ENCODE measurements at regions not wholly inside any gene's neighbourhood (a gene's known extent, or its start where the extent isn't known, plus 50 kb on each side); places are given as distances from the start of the nearest gene placed in this dataset.

GRCh38 chr3:124631727-124632126 lies 98.5 kb upstream of the UMPS start:
- no peak for DNase-seq (ENCODE audit: low read depth, low spot score)

GRCh38 chr3:124632566-124633140 lies 97.6 kb upstream of the UMPS start:
- Histone ChIP-seq H3K36me3 (ENCODE audit: insufficient read depth, insufficient read length, low read length) (peaks cover 3% of the 10 kb centered on the region), H3K9ac (ENCODE audit: insufficient read length, low read depth) (no peak overlapping the region), H3K4me3 (ENCODE audit: insufficient read length, low read depth) (no peak overlapping the region), H3K9me3 (ENCODE audit: insufficient read depth, low read length) (no peaks in the 10 kb centered on the region), H3K27me3 (ENCODE audit: insufficient read depth, insufficient read length) (no peaks in the 10 kb centered on the region), H3K4me1 (ENCODE audit: insufficient read depth, insufficient read length) (peaks cover 3% of the 10 kb centered on the region)
- DNase-seq (ENCODE audit: low read depth, low spot score): no peak
- TF ChIP-seq SUZ12 (IDR thresholded peaks at IDR 0.05; ENCODE audit: extremely low read depth, insufficient read depth, insufficient read length) (no peak), YY1 (IDR thresholded peaks at IDR 0.05; ENCODE audit: insufficient read depth, insufficient read length) (no peak), ZNF274 (IDR thresholded peaks at IDR 0.05; ENCODE audit: low read depth, low read length) (no peak)

More at GRCh38 chr3:124631727-124632126, 98.5 kb upstream of the UMPS start:
- TF ChIP-seq YY1 (IDR thresholded peaks at IDR 0.05; ENCODE audit: insufficient read depth, insufficient read length) (no peak), SUZ12 (IDR thresholded peaks at IDR 0.05; ENCODE audit: extremely low read depth, insufficient read depth, insufficient read length) (no peak), ZNF274 (IDR thresholded peaks at IDR 0.05; ENCODE audit: low read depth, low read length) (no peak)
- no peaks in the 10 kb centered on the region for H3K9me3 ChIP-seq (ENCODE audit: insufficient read depth, low read length)
- no peak overlapping the region for H3K4me3 ChIP-seq (ENCODE audit: insufficient read length, low read depth)
- no peaks in the 10 kb centered on the region for H3K27me3 ChIP-seq (ENCODE audit: insufficient read depth, insufficient read length)
- peaks cover 3% of the 10 kb centered on the region for H3K36me3 ChIP-seq (ENCODE audit: insufficient read depth, insufficient read length, low read length)
- H3K9ac ChIP-seq (ENCODE audit: insufficient read length, low read depth): no peak overlapping the region
- peaks cover 3% of the 10 kb centered on the region for H3K4me1 ChIP-seq (ENCODE audit: insufficient read depth, insufficient read length)

- H3K27me3 ChIP-seq (ENCODE audit: insufficient read depth, insufficient read length): no peaks in the 10 kb centered on the region
- H3K9ac ChIP-seq (ENCODE audit: insufficient read length, low read depth): no peak overlapping the region
- no peaks in the 10 kb centered on the region for H3K9me3 ChIP-seq (ENCODE audit: insufficient read depth, low read length)
- H3K4me1 ChIP-seq (ENCODE audit: insufficient read depth, insufficient read length): peaks cover 3% of the 10 kb centered on the region
- peaks cover 3% of the 10 kb centered on the region for H3K36me3 ChIP-seq (ENCODE audit: insufficient read depth, insufficient read length, low read length)
- TF ChIP-seq SUZ12 (IDR thresholded peaks at IDR 0.05; ENCODE audit: extremely low read depth, insufficient read depth, insufficient read length) (no peak), ZNF274 (IDR thresholded peaks at IDR 0.05; ENCODE audit: low read depth, low read length) (no peak), YY1 (IDR thresholded peaks at IDR 0.05; ENCODE audit: insufficient read depth, insufficient read length) (no peak)
- H3K4me3 ChIP-seq (ENCODE audit: insufficient read length, low read depth): no peak overlapping the region
- DNase-seq (ENCODE audit: low read depth, low spot score): no peak
Measured at GRCh38 chr3:124633524-124633923, 96.7 kb upstream of the UMPS start.

DNA sequence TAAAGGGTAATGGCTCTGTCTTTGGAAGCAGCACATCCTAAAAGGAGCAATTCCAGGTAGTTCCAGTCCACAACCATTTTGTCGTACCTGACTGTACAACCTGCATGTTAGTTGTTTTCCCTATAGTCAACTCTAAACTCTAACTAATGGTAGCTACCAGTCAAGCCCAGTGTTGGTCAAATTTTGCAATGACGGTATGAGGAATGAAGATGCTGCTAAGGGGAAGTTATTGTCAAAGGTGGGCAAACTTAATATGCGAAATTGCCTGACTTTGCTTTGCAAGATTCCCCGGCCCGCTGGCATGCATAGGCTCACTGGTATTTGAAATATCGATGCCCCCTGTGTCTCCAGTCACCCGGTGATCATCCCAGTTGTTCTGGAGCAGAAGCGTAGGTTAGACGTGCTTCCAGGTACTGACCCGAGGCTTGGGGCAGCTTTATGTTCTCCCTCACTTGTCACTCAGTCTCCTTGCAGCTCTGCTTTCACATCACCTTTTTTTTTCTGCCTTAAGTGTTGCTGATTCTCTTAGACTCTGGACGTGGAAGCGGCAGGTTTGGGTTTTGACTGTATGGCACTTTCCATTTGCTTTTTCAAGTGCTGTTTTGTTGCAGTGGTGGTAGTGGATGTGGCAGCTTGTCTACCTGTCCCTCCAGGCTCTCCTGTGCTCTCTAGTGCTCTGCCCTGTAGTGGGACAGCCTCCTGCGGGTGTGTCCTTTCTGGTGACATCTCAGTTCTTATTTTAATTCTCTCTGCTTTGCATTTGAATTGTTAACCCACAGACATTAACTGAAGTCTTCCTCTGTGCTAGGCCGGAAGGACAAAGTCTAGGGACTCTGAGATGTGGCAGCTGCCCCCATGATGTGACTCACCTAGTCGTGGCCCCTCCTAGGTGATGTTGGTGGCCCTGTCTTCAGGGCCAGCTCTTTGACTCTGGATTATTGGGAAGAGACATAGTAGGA lies 95.8 kb upstream of the UMPS start:
- Histone ChIP-seq H3K4me3 (ENCODE audit: insufficient read length, low read depth) (no peak overlapping the region), H3K36me3 (ENCODE audit: insufficient read depth, insufficient read length, low read length) (peaks cover 3% of the 10 kb centered on the region), H3K27me3 (ENCODE audit: insufficient read depth, insufficient read length) (no peaks in the 10 kb centered on the region), H3K9ac (ENCODE audit: insufficient read length, low read depth) (no peak overlapping the region), H3K4me1 (ENCODE audit: insufficient read depth, insufficient read length) (peaks cover 3% of the 10 kb centered on the region), H3K9me3 (ENCODE audit: insufficient read depth, low read length) (no peaks in the 10 kb centered on the region)
- peak; percentile 16 for DNase-seq (ENCODE audit: low read depth, low spot score)
- TF ChIP-seq YY1 (IDR thresholded peaks at IDR 0.05; ENCODE audit: insufficient read depth, insufficient read length) (no peak), ZNF274 (IDR thresholded peaks at IDR 0.05; ENCODE audit: low read depth, low read length) (no peak)

- Histone ChIP-seq H3K9me3 (ENCODE audit: insufficient read depth, low read length) (no peaks in the 10 kb centered on the region), H3K27me3 (ENCODE audit: insufficient read depth, insufficient read length) (no peaks in the 10 kb centered on the region), H3K36me3 (ENCODE audit: insufficient read depth, insufficient read length, low read length) (peaks cover 3% of the 10 kb centered on the region), H3K4me1 (ENCODE audit: insufficient read depth, insufficient read length) (peaks cover 3% of the 10 kb centered on the region), H3K9ac (ENCODE audit: insufficient read length, low read depth) (no peak overlapping the region), H3K4me3 (ENCODE audit: insufficient read length, low read depth) (no peak overlapping the region)
- TF ChIP-seq YY1 (IDR thresholded peaks at IDR 0.05; ENCODE audit: insufficient read depth, insufficient read length): no peak
- TF ChIP-seq SUZ12 (IDR thresholded peaks at IDR 0.05; ENCODE audit: extremely low read depth, insufficient read depth, insufficient read length): no peak
- TF ChIP-seq ZNF274 (IDR thresholded peaks at IDR 0.05; ENCODE audit: low read depth, low read length): no peak
- no peak for DNase-seq (ENCODE audit: low read depth, low spot score)
Measured at GRCh38 chr3:124635169-124635539, 95.1 kb upstream of the UMPS start.

DNA sequence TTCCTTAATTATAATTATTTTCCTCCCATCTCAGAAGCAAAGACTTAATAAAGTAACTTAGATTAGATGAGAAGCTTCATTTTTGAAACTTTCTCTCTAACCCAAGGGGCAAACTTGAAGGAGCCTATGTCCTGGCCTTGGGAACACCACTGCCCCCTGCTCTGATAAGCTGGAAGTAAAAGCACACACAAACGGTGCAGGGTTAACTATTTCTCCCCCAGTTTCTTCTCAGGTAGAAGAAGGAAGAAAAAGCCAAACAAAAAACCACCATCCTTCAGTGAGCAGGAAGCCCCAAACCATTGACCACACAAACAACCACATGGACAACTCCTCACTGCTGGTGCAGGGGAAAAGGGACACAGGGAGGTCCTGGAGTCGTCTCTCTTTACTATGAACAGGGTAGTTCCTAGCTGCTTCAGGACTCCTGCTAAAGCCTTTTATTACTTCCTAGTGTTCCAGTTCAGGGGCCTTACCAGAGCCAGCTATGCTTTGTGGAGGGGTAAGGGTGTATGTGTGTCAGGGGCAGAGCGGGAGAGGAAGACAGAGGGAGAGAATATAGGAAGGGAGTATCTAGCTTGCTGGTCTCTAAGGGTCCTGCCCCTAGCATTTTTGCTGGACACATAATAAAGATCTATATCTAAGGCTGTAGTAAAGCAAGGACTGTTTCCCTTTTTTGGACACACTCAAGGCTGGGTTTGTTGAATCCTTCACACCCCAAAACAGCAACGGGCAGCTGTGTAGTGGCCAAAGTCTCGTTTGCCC lies 94.0 kb upstream of the UMPS start:
- no peak overlapping the region for H3K9ac ChIP-seq (ENCODE audit: insufficient read length, low read depth)
- DNase-seq (ENCODE audit: low read depth, low spot score): no peak
- no peak overlapping the region for H3K4me3 ChIP-seq (ENCODE audit: insufficient read length, low read depth)
- no peaks in the 10 kb centered on the region for H3K9me3 ChIP-seq (ENCODE audit: insufficient read depth, low read length)
- TF ChIP-seq ZNF274 (IDR thresholded peaks at IDR 0.05; ENCODE audit: low read depth, low read length) (no peak), SUZ12 (IDR thresholded peaks at IDR 0.05; ENCODE audit: extremely low read depth, insufficient read depth, insufficient read length) (no peak), YY1 (IDR thresholded peaks at IDR 0.05; ENCODE audit: insufficient read depth, insufficient read length) (no peak)
- H3K4me1 ChIP-seq (ENCODE audit: insufficient read depth, insufficient read length): peaks cover 3% of the 10 kb centered on the region
- H3K27me3 ChIP-seq (ENCODE audit: insufficient read depth, insufficient read length): no peaks in the 10 kb centered on the region
- peaks cover 3% of the 10 kb centered on the region for H3K36me3 ChIP-seq (ENCODE audit: insufficient read depth, insufficient read length, low read length)
